ENCODE measurements at regions not wholly inside any gene's neighbourhood (a gene's known extent, or its start where the extent isn't known, plus 50 kb on each side); places are given as distances from the start of the nearest gene placed in this dataset.
"Not testable (repeated sequence)": the region's sequence is repeated elsewhere in the genome, so short reads cannot be mapped to it uniquely, and the experiment has no call there.

DNA sequence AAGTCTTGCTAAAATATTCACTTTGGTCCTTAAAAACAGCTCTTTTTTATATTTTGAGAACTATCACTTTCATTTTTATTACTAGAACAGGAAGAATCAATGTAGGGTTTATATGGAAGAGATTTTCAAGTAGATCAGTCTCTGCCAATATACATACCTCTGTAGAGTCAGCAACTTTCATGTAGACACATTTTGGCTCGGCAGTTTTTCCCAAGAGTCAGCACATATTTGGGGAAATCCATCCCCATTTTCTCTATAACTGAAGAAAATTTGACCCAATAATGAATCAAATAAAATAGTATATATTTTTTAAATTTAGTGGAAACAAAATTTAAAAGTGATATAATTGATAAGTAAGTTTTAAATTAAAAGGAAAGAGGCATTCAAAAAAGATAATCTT is 329.8 kb upstream of the TFPI start:
- no peak for DNase-seq (ENCODE audit: low read depth)
- TF ChIP-seq, protein P1, sequence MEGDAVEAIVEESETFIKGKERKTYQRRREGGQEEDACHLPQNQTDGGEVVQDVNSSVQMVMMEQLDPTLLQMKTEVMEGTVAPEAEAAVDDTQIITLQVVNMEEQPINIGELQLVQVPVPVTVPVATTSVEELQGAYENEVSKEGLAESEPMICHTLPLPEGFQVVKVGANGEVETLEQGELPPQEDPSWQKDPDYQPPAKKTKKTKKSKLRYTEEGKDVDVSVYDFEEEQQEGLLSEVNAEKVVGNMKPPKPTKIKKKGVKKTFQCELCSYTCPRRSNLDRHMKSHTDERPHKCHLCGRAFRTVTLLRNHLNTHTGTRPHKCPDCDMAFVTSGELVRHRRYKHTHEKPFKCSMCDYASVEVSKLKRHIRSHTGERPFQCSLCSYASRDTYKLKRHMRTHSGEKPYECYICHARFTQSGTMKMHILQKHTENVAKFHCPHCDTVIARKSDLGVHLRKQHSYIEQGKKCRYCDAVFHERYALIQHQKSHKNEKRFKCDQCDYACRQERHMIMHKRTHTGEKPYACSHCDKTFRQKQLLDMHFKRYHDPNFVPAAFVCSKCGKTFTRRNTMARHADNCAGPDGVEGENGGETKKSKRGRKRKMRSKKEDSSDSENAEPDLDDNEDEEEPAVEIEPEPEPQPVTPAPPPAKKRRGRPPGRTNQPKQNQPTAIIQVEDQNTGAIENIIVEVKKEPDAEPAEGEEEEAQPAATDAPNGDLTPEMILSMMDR (IDR thresholded peaks at IDR 0.05; ENCODE audit: insufficient read depth, low read depth, low read length, missing control alignments) = no peak
- no peak overlapping the region for H3K4me3 ChIP-seq (ENCODE audit: low read depth, low read length)

DNA sequence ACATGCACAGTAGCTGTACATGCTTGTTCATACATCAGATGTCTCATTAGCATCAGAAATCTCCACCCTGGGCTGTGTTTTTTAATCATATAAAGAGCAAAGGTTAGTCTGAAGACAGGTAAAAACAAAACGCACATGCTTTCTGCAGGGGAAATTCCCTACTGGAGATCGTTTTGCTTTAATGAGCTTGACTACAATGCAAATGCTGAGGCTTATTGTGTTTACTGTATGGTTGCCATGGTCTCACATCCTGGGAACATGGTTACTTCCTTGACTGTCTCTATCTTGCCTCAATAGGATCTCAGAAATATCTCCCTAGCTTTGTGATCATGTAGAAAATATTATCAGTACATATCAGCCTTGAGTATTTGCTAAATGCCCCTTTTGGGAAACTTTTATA is 336.5 kb upstream of the TFPI start:
- H3K4me3 ChIP-seq (ENCODE audit: low read depth, low read length) = no peak overlapping the region
- no peak for DNase-seq (ENCODE audit: low read depth)
- TF ChIP-seq, protein P1 (IDR thresholded peaks at IDR 0.05; ENCODE audit: insufficient read depth, low read depth, low read length, missing control alignments) = no peak

DNA sequence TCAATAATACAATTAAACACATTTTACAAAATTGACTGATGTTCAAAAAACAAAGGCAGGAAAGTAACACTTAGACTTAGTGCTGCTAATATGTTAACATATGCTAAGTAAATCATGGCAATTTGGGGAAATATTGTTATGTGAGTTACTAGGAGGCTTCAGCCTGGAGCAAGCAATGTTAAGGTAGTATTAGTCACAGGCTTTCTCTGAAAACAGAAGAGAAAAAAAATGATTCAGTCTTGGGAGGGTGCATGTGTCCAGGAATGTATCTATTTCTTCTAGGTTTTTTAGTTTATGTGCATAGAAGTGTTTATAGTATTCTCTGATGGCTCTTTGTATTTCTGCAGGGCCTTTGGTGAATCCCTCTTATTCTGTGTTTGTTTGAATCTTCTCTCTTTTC is 345.8 kb upstream of the TFPI start:
- no peak overlapping the region for H3K4me3 ChIP-seq (ENCODE audit: low read depth, low read length)
- TF ChIP-seq, protein P1 (IDR thresholded peaks at IDR 0.05; ENCODE audit: insufficient read depth, low read depth, low read length, missing control alignments) = no peak
- no peak for DNase-seq (ENCODE audit: low read depth)

DNA sequence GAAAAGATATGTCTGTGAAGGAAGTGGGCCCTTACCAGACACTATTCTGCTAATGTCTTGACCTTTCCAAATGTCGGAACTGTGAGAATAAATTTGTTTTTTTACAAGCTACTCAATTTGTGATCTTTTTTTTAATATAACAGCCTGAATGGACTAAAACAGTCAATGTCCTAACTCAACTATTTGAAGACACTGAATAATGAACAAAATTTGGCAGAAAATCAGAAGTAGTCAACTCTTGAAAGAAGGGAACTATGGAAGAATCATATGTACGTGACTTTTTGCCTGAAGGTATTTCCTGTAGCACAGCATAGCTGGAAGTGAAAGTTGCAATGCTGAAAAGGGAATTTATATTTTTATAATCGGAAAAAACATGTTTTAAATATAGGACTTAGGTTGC is 351.8 kb upstream of the TFPI start:
- TF ChIP-seq, protein P1 (IDR thresholded peaks at IDR 0.05; ENCODE audit: insufficient read depth, low read depth, low read length, missing control alignments) = no peak
- no peak overlapping the region for H3K4me3 ChIP-seq (ENCODE audit: low read depth, low read length)
- DNase-seq (ENCODE audit: low read depth) = no peak

DNA sequence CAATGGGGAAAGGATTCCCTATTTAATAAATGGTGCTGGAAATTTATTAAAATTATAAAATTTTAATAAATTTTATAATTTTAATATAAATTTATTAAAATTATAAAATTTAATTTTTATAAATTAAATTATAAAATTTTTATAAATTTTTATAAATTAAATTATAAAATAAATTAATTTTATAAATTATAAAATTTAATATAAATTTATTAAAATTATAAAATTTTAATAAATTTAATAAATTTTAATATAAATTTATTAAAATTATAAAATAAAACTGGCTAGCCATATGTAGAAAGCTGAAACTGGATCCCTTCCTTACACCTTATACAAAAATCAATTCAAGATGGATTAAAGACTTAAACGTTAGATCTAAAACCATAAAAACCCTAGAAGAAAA is 356.7 kb upstream of the TFPI start:
- DNase-seq (ENCODE audit: low read depth); H3K4me3 ChIP-seq (ENCODE audit: low read depth, low read length): not testable (repeated sequence)

DNA sequence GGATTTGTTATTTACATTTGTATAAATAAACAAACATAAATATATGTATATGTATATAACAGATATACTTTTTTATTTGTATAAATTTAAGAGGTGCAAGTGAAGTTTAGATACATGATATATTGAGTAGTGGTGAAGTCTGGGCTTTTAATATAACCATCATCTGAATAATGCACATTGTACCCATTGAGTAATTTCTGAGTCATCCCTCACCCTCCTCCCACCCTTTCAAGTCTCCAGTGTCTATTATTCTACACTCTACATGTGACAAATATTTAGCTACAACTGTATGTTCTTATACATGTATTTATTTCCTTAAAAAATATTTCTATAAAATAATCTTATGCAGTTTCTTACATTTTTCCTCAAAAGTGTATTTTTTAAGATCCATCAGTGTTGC is 358.7 kb upstream of the TFPI start:
- TF ChIP-seq, protein P1 (IDR thresholded peaks at IDR 0.05; ENCODE audit: insufficient read depth, low read depth, low read length, missing control alignments) = no peak
- DNase-seq (ENCODE audit: low read depth) = no peak
- no peak overlapping the region for H3K4me3 ChIP-seq (ENCODE audit: low read depth, low read length)

DNA sequence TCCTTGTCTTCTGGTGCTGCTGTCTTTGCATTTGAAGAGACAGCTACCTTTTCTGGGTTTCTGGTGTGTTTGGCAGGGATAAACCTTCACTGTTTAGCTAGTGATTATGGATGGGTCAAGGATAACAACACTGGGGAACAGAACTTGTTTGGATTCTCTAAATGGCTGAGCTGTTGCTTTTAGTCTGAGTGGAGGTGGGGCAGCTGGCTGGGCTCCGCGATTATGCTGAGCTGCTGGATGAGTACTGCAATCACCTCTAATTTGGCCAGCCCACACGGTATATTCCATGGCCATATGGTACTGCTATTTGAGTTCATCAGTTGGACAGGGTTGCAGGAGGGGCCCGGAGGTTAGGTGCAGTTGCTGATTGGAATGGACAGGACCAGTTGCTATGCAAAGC is 361.6 kb upstream of the TFPI start:
- DNase-seq (ENCODE audit: low read depth) = no peak
- H3K4me3 ChIP-seq (ENCODE audit: low read depth, low read length) = no peak overlapping the region
- TF ChIP-seq, protein P1 (IDR thresholded peaks at IDR 0.05; ENCODE audit: insufficient read depth, low read depth, low read length, missing control alignments) = no peak

DNA sequence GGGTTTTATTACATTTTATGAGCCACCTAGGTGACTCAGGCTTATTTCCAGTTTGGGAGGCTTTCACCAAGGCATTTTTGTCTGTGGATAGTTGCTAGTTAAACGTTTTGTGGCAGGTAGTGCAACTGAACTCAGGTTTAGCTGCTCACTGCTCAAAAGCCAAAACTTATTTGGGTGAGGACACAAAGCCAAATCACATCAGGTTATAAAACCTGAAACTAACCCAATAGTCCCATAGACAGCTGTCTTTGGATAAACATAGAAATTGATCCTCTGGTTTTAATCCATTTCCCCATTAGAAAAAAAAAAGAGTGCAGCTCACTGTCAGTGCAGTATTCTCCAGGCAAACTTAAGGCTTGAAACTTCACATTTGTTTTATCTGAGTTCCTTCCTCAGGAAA is 362.6 kb upstream of the TFPI start:
- no peak overlapping the region for H3K4me3 ChIP-seq (ENCODE audit: low read depth, low read length)
- no peak for DNase-seq (ENCODE audit: low read depth)
- TF ChIP-seq, protein P1 (IDR thresholded peaks at IDR 0.05; ENCODE audit: insufficient read depth, low read depth, low read length, missing control alignments) = no peak

Measured in GM12865 (cell line).